ENCODE measurements at regions not wholly inside any gene's neighbourhood (a gene's known extent, or its start where the extent isn't known, plus 50 kb on each side); places are given as distances from the start of the nearest gene placed in this dataset.

DNA sequence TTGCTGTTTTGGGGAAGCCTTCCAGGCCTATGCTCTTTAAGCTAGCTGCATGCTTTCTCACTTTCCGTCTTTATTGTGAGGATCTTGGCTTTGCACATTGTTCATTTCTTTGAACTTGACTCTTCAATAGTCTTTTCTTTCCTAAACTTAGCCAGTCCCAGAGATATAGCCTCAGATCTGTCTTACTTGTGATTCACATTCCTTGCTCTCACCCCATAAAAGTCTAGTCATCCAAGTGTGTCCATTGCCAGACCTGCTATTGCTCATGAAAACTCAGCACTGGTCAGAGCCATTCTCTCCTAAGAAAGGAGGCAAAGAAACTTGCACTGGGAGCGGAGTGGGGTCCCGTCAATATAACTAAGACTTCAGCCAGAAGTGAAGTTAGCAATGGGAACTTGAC is 275.0 kb upstream of the CTSO start:
- DNase-seq (ENCODE audit: low read depth) = no peak
- TF ChIP-seq, protein P1, sequence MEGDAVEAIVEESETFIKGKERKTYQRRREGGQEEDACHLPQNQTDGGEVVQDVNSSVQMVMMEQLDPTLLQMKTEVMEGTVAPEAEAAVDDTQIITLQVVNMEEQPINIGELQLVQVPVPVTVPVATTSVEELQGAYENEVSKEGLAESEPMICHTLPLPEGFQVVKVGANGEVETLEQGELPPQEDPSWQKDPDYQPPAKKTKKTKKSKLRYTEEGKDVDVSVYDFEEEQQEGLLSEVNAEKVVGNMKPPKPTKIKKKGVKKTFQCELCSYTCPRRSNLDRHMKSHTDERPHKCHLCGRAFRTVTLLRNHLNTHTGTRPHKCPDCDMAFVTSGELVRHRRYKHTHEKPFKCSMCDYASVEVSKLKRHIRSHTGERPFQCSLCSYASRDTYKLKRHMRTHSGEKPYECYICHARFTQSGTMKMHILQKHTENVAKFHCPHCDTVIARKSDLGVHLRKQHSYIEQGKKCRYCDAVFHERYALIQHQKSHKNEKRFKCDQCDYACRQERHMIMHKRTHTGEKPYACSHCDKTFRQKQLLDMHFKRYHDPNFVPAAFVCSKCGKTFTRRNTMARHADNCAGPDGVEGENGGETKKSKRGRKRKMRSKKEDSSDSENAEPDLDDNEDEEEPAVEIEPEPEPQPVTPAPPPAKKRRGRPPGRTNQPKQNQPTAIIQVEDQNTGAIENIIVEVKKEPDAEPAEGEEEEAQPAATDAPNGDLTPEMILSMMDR (IDR thresholded peaks at IDR 0.05; ENCODE audit: insufficient read depth, low read depth, low read length, missing control alignments) = no peak

GRCh38 chr4:156227321-156227720 is 273.7 kb upstream of the CTSO start:
- no peak overlapping the region for H3K4me3 ChIP-seq (ENCODE audit: low read length)
- DNase-seq (ENCODE audit: low read depth) = no peak
- TF ChIP-seq, protein P1 (IDR thresholded peaks at IDR 0.05; ENCODE audit: insufficient read depth, low read depth, low read length, missing control alignments) = no peak

More for the DNA sequence above, 275.0 kb upstream of the CTSO start:
- H3K4me3 ChIP-seq (ENCODE audit: low read length) = no peak overlapping the region

DNA sequence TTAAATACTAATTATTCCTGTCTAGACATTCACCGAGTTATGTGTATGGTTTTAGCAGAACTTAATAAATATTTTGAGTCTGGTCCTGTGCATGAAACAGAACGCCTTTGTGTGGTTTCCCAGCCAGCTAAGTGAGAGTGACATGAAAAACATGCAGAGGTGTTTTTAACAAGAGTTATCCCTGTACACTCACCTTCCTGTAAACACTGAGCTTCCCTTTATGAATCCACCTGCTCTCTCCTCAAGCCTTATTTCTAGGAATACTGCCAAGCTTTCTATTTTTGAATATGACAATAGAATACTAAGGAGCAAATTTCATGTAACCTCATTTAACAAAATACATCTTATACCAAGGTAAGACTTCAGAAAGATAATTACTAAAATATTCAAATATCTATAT is 270.3 kb upstream of the CTSO start:
- TF ChIP-seq, protein P1 (IDR thresholded peaks at IDR 0.05; ENCODE audit: insufficient read depth, low read depth, low read length, missing control alignments) = no peak
- H3K4me3 ChIP-seq (ENCODE audit: low read length) = no peak overlapping the region

GRCh38 chr4:156217236-156217635 is 263.6 kb upstream of the CTSO start:
- H3K4me3 ChIP-seq (ENCODE audit: low read length) = no peak overlapping the region
- no peak for DNase-seq (ENCODE audit: low read depth)
- TF ChIP-seq, protein P1 (IDR thresholded peaks at IDR 0.05; ENCODE audit: insufficient read depth, low read depth, low read length, missing control alignments) = no peak

More for the DNA sequence above, 270.3 kb upstream of the CTSO start:
- peak; percentile 8 for DNase-seq (ENCODE audit: low read depth)

DNA sequence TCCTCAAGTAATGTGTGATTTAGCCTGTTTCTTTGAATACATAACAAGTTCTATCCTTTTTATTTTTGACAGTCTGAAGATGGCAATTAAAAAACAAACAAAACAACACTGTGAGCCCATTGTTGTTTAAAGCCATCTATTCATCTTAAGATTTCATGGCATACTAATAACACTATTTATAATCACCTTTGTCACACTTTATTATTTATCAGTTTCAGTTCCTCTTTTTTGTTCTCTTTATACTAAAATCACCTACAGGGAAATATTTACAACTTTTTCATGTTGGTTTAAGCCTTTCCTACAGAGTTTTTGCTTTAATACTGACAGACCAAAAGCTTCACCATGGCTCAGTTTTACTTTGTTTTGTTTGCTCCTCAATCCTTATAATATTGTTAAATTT is 247.4 kb upstream of the CTSO start:
- H3K4me3 ChIP-seq (ENCODE audit: low read length) = no peak overlapping the region
- TF ChIP-seq, protein P1 (IDR thresholded peaks at IDR 0.05; ENCODE audit: insufficient read depth, low read depth, low read length, missing control alignments) = no peak
- no peak for DNase-seq (ENCODE audit: low read depth)

- DNase-seq (ENCODE audit: low read depth) = no peak
- no peak overlapping the region for H3K4me3 ChIP-seq (ENCODE audit: low read length)
- TF ChIP-seq, protein P1 (IDR thresholded peaks at IDR 0.05; ENCODE audit: insufficient read depth, low read depth, low read length, missing control alignments) = no peak
Measured at GRCh38 chr4:156198511-156198910, 244.8 kb upstream of the CTSO start.

- no peak overlapping the region for H3K4me3 ChIP-seq (ENCODE audit: low read length)
- TF ChIP-seq, protein P1 (IDR thresholded peaks at IDR 0.05; ENCODE audit: insufficient read depth, low read depth, low read length, missing control alignments) = no peak
- no peak for DNase-seq (ENCODE audit: low read depth)
Measured at GRCh38 chr4:156197216-156197615, 243.6 kb upstream of the CTSO start.

Data from epithelial cell of esophagus (primary cell).